Lower leg skin (tissue), 3 donors: ENCODE measurements at regions not wholly inside any gene's neighbourhood (a gene's known extent, or its start where the extent isn't known, plus 50 kb on each side); places are given as distances from the start of the nearest gene placed in this dataset.

ENCODE experiments used
- CTCF ChIP-seq, 3 donors: fragments of 450-650 bp; IDR thresholded peaks; one replicate each; pipeline ENCODE4 v1.5.1; 2016; ENCODE audit warnings: antibody characterized with exemption in 3 of 3, mild to moderate bottlenecking in 3 of 3, moderate library complexity in 2 of 3
- POLR2A ChIP-seq, 2 donors: fragments of 450-650 bp; IDR thresholded peaks; one replicate each; pipeline ENCODE4 v1.6.1; 2016 to 2017; ENCODE audit warnings: antibody characterized with exemption in 2 of 2, mild to moderate bottlenecking in 1 of 2, moderate library complexity in 1 of 2

- TF ChIP-seq POLR2A (IDR thresholded peaks at IDR 0.05) (no peak), CTCF (IDR thresholded peaks at IDR 0.05) (no peak)
Observed at GRCh38 chr6:141077355-141078333, 1055.1 kb upstream of the GJE1 start.
